Activated CD8-positive, alpha-beta memory T cell treated with anti-CD3 and anti-CD28 coated beads, Interleukin-2, amount 10 ng/mL, durations not matched to agents 7 days and 5 days (primary cell): ENCODE measurements at regions not wholly inside any gene's neighbourhood (a gene's known extent, or its start where the extent isn't known, plus 50 kb on each side); places are given as distances from the start of the nearest gene placed in this dataset.
"Not testable (repeated sequence)": the region's sequence is repeated elsewhere in the genome, so short reads cannot be mapped to it uniquely, and the experiment has no call there.

ENCODE experiments used
- ATAC-seq: fragments of 150-1000 bp; cut with Tn5 transposase; one replicate; pipeline ENCODE4 v1.10.0; 2021; ENCODE audit warnings: moderate library complexity
- CTCF ChIA-PET: fragments of 350-600 bp; sonication (Branson Sonifier 250); formaldehyde crosslinking; loops from one replicate; lab custom pipeline; 2021; ENCODE audit warnings: antibody characterized with exemption; lab: Charles Lee
- DNase-seq: peaks from one replicate; pipeline ENCODE4 v3.0.0-alpha.2; 2020
- H3K27ac Mint-ChIP-seq: one replicate; pipeline ENCODE4 v1.8.0; 2021; ENCODE audit warnings: mild to moderate bottlenecking, mixed read lengths
- H3K27me3 Mint-ChIP-seq: one replicate; pipeline ENCODE4 v1.8.0; 2021; ENCODE audit warnings: mixed read lengths
- H3K36me3 Mint-ChIP-seq: one replicate; pipeline ENCODE4 v1.8.0; 2021; ENCODE audit warnings: mild to moderate bottlenecking, mixed read lengths
- H3K4me1 Mint-ChIP-seq: one replicate; pipeline ENCODE4 v1.8.0; 2021; ENCODE audit warnings: mixed read lengths
- H3K4me3 Mint-ChIP-seq: one replicate; pipeline ENCODE4 v1.8.0; 2021; ENCODE audit warnings: mild to moderate bottlenecking, moderate library complexity, mixed read lengths
- H3K9me3 Mint-ChIP-seq: one replicate; pipeline ENCODE4 v1.8.0; 2022; ENCODE audit warnings: low read depth, mixed read lengths

DNA sequence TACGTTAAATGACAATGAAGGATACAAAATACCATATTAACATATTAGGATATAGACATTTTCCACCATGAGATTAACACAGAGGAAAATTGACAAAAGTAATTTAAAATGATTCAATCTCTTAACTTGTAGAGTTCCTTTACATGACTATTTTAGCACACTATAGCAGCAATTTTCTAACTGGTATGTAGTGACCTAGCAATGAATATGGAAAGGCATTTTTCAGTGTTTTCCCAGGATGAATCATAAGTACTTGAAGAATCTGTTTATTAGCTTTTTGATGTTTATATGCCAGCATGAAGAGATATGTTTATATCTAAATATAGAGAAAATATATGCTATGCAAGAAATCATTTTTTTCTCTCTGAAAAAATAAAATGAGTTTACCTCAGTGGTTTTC is 782.5 kb upstream of the CDH10 start:
- peaks cover 12% of the 10 kb centered on the region for H3K9me3 Mint-ChIP-seq
- no peak overlapping the region for H3K27ac Mint-ChIP-seq
- DNase-seq, result no peak
- no peaks in the 10 kb centered on the region for H3K27me3 Mint-ChIP-seq
- no peak for ATAC-seq
- CTCF ChIA-PET, result no interaction called here
- no peaks in the 10 kb centered on the region for H3K4me1 Mint-ChIP-seq
- no peak overlapping the region for H3K4me3 Mint-ChIP-seq
- H3K36me3 Mint-ChIP-seq, result no peaks in the 10 kb centered on the region

DNA sequence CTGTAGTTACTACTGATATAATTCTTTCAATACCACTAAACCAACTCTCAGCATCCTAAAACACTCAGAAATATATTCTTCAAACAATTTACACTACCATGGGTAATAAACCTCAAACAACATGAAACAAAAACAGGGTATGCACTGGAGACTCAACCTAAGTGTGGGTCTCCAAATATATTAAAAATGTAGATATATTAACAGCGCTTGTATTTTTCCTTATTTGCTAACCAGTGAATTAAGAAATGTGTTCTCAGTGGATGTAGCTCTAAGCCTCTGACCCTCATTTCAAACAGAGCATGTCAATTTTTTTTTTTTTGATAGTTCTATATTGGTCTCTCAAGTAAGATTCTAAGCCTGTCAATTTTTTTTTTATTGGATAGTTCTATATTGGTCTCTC is 778.5 kb upstream of the CDH10 start:
- Mint-ChIP-seq H3K4me3 (no peak overlapping the region), H3K4me1 (no peaks in the 10 kb centered on the region), H3K27ac (no peak overlapping the region), H3K36me3 (no peaks in the 10 kb centered on the region), H3K9me3 (peaks cover 13% of the 10 kb centered on the region), H3K27me3 (no peaks in the 10 kb centered on the region)
- no peak for DNase-seq
- ATAC-seq, result no peak
- CTCF ChIA-PET, result no interaction called here

DNA sequence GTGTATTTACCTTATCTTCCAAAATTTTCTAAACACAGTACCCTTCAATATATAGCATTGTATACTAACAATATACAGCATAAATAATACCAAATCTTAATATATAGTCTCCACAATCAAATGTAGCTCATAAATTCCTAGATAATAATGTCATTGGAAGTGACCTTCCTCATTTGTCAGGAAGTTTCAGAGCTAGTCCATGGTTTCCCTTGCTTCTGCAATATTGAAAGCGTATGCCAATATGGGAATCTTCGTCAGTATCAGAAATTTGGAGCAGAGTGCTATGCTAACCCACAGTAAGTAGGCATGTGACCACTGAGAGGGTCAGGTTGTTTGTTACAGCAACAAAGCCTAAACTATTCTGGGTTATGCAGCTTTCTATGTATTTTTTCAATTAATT is 774.9 kb upstream of the CDH10 start:
- ATAC-seq (no peak), DNase-seq (no peak)
- H3K4me3 Mint-ChIP-seq, result no peak overlapping the region
- CTCF ChIA-PET, result no interaction called here
- no peaks in the 10 kb centered on the region for H3K36me3 Mint-ChIP-seq
- peaks cover 9% of the 10 kb centered on the region for H3K9me3 Mint-ChIP-seq
- H3K27ac Mint-ChIP-seq, result no peak overlapping the region
- H3K27me3 Mint-ChIP-seq, result no peaks in the 10 kb centered on the region
- H3K4me1 Mint-ChIP-seq, result no peaks in the 10 kb centered on the region

DNA sequence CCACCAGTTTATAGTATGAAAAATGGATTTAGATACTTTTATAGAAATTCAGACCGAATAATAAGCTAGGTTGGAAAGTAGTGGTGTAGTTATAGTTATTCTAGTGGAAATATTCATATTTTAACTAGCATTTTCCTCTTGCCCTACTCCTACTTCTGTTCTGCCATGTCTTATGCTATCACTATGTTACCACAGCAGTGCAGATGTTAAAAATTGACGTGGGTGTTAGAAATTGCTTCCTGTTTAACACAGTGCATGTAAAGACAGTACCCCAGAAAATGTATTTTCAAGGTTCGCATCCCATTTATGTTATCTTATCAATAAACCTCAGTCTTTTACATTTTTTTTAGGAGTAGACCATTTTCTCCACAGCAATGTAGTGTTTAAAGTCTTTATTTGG is 774.2 kb upstream of the CDH10 start:
- Mint-ChIP-seq H3K36me3 (no peaks in the 10 kb centered on the region), H3K4me1 (no peaks in the 10 kb centered on the region), H3K9me3 (peaks cover 6% of the 10 kb centered on the region), H3K27ac (no peak overlapping the region), H3K4me3 (no peak overlapping the region), H3K27me3 (no peaks in the 10 kb centered on the region)
- ATAC-seq, result no peak
- DNase-seq, result no peak
- CTCF ChIA-PET, result no interaction called here

DNA sequence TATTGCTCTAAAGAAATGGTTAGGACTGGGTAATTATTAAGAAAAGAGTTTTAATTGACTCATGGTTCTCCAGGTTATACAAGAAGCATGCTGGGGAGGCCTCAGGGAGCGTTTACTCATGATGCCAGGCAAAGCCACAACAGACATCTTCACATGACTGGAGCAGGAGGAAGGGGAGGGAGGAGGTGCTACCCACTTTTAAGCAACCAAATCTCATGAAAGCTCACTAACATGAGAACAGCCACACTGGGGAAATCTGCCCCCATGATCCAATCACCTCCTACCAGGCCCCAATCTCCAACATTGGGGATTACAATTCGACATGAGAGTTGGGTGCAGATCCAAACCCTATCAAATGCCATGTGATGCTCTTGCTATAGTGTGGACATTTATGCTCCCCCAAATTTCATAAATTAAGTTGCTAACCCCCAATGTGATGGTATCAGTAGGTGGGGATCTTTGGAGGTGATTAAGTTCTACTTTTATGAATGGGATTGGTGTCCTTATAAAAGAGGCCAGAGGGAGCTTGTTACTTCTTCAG is 773.6 kb upstream of the CDH10 start:
- DNase-seq (no peak), ATAC-seq (no peak)
- H3K27me3 Mint-ChIP-seq, result no peaks in the 10 kb centered on the region
- CTCF ChIA-PET, result no interaction called here
- peaks cover 6% of the 10 kb centered on the region for H3K9me3 Mint-ChIP-seq
- no peaks in the 10 kb centered on the region for H3K36me3 Mint-ChIP-seq
- no peak overlapping the region for H3K27ac Mint-ChIP-seq
- no peaks in the 10 kb centered on the region for H3K4me1 Mint-ChIP-seq
- H3K4me3 Mint-ChIP-seq, result no peak overlapping the region

DNA sequence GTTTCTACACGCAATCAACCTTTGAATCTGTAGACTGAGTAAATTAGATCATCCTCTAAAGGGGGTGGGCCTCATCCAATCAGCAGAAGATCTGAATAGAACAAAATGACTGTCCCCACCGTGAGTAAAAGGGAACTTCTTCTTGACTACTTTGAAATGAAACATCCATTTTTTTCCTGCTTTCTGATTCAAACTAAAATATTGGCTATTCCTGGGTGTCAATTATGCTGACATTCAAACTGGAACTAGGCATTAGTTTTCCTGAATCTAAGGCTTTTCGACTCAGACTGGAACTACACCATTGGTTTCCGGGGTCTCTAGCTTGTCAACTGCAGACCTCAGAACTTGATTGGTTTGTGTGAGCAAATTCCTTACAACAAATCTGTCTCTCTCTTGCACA is 772.2 kb upstream of the CDH10 start:
- ATAC-seq, result no peak
- no peaks in the 10 kb centered on the region for H3K27me3 Mint-ChIP-seq
- H3K4me1 Mint-ChIP-seq, result no peaks in the 10 kb centered on the region
- CTCF ChIA-PET, result no interaction called here
- H3K4me3 Mint-ChIP-seq, result no peak overlapping the region
- H3K36me3 Mint-ChIP-seq, result no peaks in the 10 kb centered on the region
- no peak for DNase-seq
- peaks cover 13% of the 10 kb centered on the region for H3K9me3 Mint-ChIP-seq
- no peak overlapping the region for H3K27ac Mint-ChIP-seq

DNA sequence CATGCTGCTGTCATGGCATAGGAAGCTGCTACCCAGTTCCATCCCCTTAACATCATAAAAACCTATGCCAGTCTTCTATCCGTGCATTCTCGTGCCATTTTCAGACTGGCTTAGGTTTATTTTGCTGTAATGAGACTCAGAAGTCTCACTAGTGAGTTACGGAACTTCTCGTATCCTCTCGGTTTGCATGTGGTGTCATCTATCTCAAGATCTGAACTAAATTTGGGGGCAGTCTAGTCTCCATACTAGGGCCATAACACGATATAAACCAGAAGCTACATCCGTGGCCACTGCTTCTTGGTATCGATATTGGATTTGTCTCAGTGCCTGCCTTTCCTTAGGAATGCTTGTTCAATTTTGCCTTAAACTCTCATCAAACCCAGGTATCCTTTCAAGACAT is 771.2 kb upstream of the CDH10 start:
- H3K4me3 Mint-ChIP-seq, result no peak overlapping the region
- no peak overlapping the region for H3K27ac Mint-ChIP-seq
- H3K27me3 Mint-ChIP-seq, result no peaks in the 10 kb centered on the region
- CTCF ChIA-PET, result interaction anchor here (0.6 kb wide), 1 partner anchor 70 kb away, joined by 3 read pairs; no protein-coding TSS in a partner anchor
- H3K4me1 Mint-ChIP-seq, result no peaks in the 10 kb centered on the region
- H3K36me3 Mint-ChIP-seq, result no peaks in the 10 kb centered on the region
- no peak for DNase-seq
- H3K9me3 Mint-ChIP-seq, result peaks cover 18% of the 10 kb centered on the region
- ATAC-seq, result no peak

DNA sequence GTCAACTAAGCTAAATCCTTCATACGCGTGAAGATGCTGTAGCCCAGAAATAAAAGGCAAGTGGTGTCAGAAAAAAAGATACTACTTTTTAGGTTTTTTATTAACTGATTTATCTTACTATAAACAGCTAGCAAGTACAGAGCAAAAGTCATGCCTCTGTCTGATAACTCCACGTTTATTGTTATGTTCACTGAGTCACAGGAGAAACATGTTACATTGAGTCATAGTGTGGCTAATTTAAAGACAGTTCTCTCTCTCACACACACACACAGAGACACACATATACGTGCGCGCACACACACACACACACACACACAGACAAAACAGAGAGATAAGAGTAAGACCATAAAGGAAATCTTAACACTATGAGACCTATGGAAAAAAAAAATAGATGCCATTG is 770.0 kb upstream of the CDH10 start:
- peaks cover 16% of the 10 kb centered on the region for H3K9me3 Mint-ChIP-seq
- no peaks in the 10 kb centered on the region for H3K4me1 Mint-ChIP-seq
- ATAC-seq, result no peak
- H3K36me3 Mint-ChIP-seq, result no peaks in the 10 kb centered on the region
- no peaks in the 10 kb centered on the region for H3K27me3 Mint-ChIP-seq
- no peak for DNase-seq
- H3K27ac Mint-ChIP-seq, result no peak overlapping the region
- no peak overlapping the region for H3K4me3 Mint-ChIP-seq
- CTCF ChIA-PET, result no interaction called here

DNA sequence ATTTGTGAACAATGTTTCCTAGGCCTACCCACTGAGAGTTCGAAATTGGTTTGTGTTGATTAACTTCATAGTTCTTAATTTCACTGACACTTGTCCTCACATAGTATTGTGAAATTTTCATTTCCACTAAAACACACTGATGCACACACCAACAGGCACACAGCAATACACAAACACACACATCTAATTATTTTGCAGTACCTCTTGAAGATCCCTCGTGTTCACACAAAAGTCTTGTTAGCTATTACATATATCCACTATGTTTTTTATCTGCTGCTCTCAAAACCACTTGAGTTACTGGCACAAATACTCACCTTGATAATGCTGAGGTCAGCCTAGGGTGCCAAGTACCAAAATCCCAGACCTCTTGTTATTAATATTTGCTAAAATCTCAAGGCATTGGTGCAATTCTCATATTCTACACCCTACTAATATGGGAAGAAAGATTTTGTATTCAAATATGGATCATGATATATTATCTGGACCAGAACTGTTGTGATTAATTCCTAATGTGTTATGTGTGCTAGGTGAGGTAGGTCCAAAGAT is 767.4 kb upstream of the CDH10 start:
- DNase-seq, result no peak
- no peak for ATAC-seq
- Mint-ChIP-seq H3K36me3 (no peaks in the 10 kb centered on the region), H3K27ac (no peak overlapping the region), H3K4me3 (no peak overlapping the region), H3K27me3 (no peaks in the 10 kb centered on the region), H3K9me3 (peaks cover 23% of the 10 kb centered on the region), H3K4me1 (no peaks in the 10 kb centered on the region)
- CTCF ChIA-PET, result no interaction called here

DNA sequence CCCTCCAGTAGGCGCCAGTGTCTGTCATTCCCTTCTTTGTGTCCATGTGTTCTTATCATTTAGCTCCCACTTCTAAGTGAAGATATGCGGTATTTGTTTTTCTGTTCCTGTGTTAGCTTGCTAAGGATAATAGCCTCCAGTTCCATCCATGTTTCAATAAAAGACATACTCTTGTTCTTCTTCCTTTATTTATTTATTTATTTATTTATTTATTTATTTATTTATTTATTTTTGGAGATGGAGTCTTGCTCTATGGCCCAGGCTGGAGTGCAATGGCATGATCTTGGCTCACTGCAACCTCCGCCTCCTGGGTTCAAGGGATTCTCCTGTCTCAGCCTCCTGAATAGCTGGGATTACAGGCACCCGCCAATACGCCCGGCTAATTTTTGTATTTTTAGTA is 762.6 kb upstream of the CDH10 start:
- CTCF ChIA-PET, H3K27ac Mint-ChIP-seq, H3K36me3 Mint-ChIP-seq, DNase-seq, H3K4me1 Mint-ChIP-seq, H3K27me3 Mint-ChIP-seq, H3K4me3 Mint-ChIP-seq, ATAC-seq: not testable (repeated sequence)
- peaks cover 16% of the 10 kb centered on the region for H3K9me3 Mint-ChIP-seq

DNA sequence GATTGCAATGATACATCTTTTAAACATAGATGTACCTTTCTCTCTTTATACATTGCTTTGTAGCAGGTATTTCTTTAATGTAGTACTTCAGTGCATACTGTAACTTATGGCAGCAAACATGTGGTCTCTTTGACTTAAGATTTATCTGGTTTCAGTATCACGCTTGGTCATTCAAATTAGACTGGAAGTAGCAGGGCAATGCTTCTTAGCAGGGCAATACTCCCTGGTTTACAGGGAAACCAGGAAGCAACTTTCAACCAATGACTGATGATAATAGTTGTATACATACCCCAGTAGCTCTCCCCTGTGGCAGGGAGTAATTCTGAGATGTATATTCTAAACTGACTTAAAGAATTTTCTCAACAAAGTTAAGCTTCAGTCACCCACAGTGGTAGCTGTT is 761.1 kb upstream of the CDH10 start:
- Mint-ChIP-seq H3K4me3 (no peak overlapping the region), H3K4me1 (no peaks in the 10 kb centered on the region), H3K36me3 (no peaks in the 10 kb centered on the region), H3K27ac (no peak overlapping the region), H3K27me3 (no peaks in the 10 kb centered on the region), H3K9me3 (peaks cover 6% of the 10 kb centered on the region)
- DNase-seq, result no peak
- CTCF ChIA-PET, result no interaction called here
- ATAC-seq, result no peak

DNA sequence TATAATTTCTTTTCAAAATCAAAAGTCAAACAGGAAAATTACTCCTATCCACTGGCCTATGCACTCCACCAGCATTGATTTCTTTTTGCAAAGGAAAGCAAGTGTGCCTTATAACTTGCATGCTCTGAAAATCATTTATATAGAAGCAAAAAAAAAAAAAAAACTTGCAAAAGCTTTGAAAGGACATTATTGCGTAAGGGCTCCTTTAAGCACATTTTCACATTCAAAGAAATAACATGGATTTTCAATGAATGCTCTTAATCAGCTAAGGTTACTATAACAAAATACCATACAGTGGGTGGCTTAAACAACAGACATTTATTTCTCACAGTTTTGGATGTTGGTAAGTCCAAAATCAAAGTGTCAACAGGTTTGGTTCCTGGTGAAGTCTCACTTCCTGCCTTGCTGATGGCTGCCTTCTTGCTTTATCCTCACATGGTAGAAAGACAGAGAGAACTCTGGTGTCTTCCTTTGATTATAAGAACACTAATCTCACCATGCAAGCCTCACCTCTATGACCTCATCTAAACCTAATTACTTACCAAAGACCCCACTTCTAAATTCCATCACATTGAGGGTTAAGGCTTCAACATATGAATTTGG is 755.2 kb upstream of the CDH10 start:
- Mint-ChIP-seq H3K4me3 (no peak overlapping the region), H3K27ac (no peak overlapping the region), H3K27me3 (no peaks in the 10 kb centered on the region), H3K9me3 (peaks cover 9% of the 10 kb centered on the region), H3K36me3 (no peaks in the 10 kb centered on the region), H3K4me1 (no peaks in the 10 kb centered on the region)
- ATAC-seq (no peak), DNase-seq (no peak)
- CTCF ChIA-PET, result interaction anchor here (0.7 kb wide), 1 partner anchor 1639 kb away, joined by 5 read pairs; no protein-coding TSS in a partner anchor

DNA sequence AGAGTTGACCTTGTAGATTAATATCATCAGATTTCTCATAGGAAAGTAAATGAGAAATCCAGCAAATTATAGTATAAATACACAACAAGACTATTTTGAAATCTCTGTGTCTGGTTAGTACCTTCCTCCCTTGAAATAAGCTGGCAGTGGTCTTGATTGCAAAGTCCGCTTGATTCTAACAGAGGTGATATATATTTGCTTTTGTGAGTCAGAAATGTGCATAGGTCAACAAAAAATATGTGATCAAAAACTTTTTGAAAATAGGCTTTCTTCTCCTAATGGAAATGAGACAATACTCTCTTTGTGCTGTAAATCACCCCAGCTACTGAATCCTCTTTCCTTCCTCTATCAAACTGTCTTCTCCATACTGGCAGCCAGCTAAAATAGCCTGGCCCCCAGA is 749.2 kb upstream of the CDH10 start:
- Mint-ChIP-seq H3K36me3 (no peaks in the 10 kb centered on the region), H3K27me3 (no peaks in the 10 kb centered on the region), H3K27ac (no peak overlapping the region), H3K4me1 (no peaks in the 10 kb centered on the region), H3K4me3 (no peak overlapping the region), H3K9me3 (peaks cover 20% of the 10 kb centered on the region)
- CTCF ChIA-PET, result no interaction called here
- no peak for DNase-seq
- no peak for ATAC-seq

DNA sequence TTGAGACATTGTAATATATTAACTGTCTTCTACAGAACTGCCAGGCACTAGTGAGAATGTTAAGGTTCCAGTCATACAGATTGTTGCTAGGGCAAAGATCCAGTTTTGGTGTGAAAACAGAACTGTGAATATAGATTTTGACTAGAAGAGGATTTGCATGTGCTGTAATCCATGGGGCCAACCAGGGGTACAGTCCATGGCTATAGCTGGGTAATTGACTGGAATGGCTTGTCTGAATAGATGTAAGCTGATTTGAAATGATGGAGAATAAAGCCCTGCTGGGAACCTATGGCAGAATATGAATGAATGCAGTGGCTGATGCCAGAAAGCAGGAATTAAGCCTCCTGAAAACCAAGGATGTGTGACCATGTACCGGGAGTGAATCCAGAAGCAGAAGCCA is 748.5 kb upstream of the CDH10 start:
- H3K4me1 Mint-ChIP-seq, result no peaks in the 10 kb centered on the region
- CTCF ChIA-PET, result no interaction called here
- H3K27ac Mint-ChIP-seq, result no peak overlapping the region
- DNase-seq (no peak), ATAC-seq (no peak)
- H3K9me3 Mint-ChIP-seq, result peaks cover 20% of the 10 kb centered on the region
- no peak overlapping the region for H3K4me3 Mint-ChIP-seq
- H3K36me3 Mint-ChIP-seq, result no peaks in the 10 kb centered on the region
- H3K27me3 Mint-ChIP-seq, result no peaks in the 10 kb centered on the region
